Urinary bladder (tissue), 3 donors: ENCODE measurements at regions not wholly inside any gene's neighbourhood (a gene's known extent, or its start where the extent isn't known, plus 50 kb on each side); places are given as distances from the start of the nearest gene placed in this dataset.
"Not testable (repeated sequence)": the region's sequence is repeated elsewhere in the genome, so short reads cannot be mapped to it uniquely, and the experiment has no call there.

ENCODE experiments used
- DNase-seq: peaks from one replicate; pipeline ENCODE4 v3.0.0-alpha.2; 2015; ENCODE audit errors: extremely low spot score
- H3K27ac ChIP-seq: one replicate; pipeline ENCODE4 v1.5.1; 2013; ENCODE audit warnings: low read depth, mild to moderate bottlenecking, moderate library complexity
- H3K36me3 ChIP-seq: one replicate; pipeline ENCODE4 v1.6.1; 2013; ENCODE audit warnings: mild to moderate bottlenecking, moderate library complexity; ENCODE audit not compliant: insufficient read depth
- H3K4me1 ChIP-seq: one replicate; pipeline ENCODE4 v1.6.1; 2013; ENCODE audit warnings: mild to moderate bottlenecking, moderate library complexity; ENCODE audit not compliant: insufficient read depth
- H3K4me3 ChIP-seq: one replicate; pipeline ENCODE4 v1.5.1; 2013; ENCODE audit warnings: low read depth, low read length
- WGBS: extraction: QIAGEN DNeasy Blood & Tissue Kit; methylation state at CpG from one replicate; pipeline ENCODE4 v1.1.7; 2013; 5-methylcytosine and 5-hydroxymethylcytosine counted together
- donor health status: healthy with polysubstance abuse.
- donor health status: healthy.

GRCh38 chr14:56004323-56004722, 113.9 kb upstream of the PELI2 start:
- Histone ChIP-seq H3K36me3 (no peaks in the 10 kb centered on the region), H3K4me3 (no peak overlapping the region), H3K27ac (no peak overlapping the region), H3K4me1 (peaks cover 2% of the 10 kb centered on the region)
- DNase-seq = no peak
- 50% methylated on average over 3 of the region's 3 CpGs for WGBS

GRCh38 chr14:56004786-56005185, 113.4 kb upstream of the PELI2 start:
- DNase-seq = no peak
- Histone ChIP-seq H3K4me3 (peak overlapping the region; percentile 18), H3K27ac (peak overlapping the region; percentile 27), H3K36me3 (no peaks in the 10 kb centered on the region), H3K4me1 (peaks cover 2% of the 10 kb centered on the region)
- 11% methylated on average over 14 of the region's 14 CpGs for WGBS

DNA sequence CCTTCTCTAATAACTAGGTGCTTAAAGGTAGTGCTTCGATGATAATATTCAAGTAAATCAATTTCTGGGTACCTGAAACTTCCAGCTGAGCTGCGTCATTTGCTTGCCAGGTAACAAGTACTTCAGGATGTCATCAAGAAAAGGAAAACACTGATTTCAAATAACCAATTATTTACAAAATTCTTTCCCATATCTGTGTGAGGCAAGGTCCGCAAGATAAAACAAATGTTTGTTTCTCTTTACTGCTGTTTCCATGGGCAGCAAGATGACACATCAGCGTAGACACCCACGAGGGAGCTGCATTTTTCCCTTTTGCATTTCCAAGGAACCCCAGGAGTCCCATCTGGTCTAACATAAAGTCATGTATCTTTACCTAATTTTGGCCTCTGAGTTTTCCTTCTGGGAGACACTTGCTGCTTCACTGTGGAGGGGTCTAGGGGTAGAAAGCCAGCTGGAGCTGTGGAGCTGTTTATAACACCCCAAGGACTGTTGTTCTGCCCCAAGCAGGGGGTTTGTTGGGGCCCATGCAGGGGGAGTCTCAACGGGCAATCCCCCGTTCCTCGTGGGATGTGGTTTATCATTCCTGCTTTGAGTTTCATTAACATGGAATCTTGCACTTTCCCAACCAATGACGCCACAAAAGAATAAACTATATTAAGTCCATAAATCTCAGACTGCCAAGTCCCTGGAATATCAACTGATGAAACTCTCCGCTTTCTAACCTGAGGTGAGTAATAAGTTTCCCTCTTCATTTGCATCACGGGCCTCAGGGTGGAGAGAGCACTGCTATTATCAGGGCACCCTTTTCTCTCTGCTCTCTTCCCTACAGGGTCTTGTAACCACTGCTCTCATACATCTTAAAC, 112.8 kb upstream of the PELI2 start:
- DNase-seq = no peak
- WGBS = 30% methylated on average over 11 of the region's 11 CpGs
- Histone ChIP-seq H3K4me1 (peaks cover 2% of the 10 kb centered on the region), H3K36me3 (no peaks in the 10 kb centered on the region), H3K4me3 (peak overlapping the region; percentile 18), H3K27ac (peak overlapping the region; percentile 27)

- H3K4me1 ChIP-seq, DNase-seq, H3K36me3 ChIP-seq, H3K4me3 ChIP-seq, H3K27ac ChIP-seq: not testable (repeated sequence)
- WGBS = 83% methylated on average over 5 of the region's 5 CpGs
These were observed 110.7 kb upstream of the PELI2 start for GRCh38 chr14:56007491-56007890.

- no peak overlapping the region for H3K27ac ChIP-seq
- no peaks in the 10 kb centered on the region for H3K36me3 ChIP-seq
- peaks cover 2% of the 10 kb centered on the region for H3K4me1 ChIP-seq
- DNase-seq = no peak
- 80% methylated on average over 1 of the region's 1 CpG for WGBS
- H3K4me3 ChIP-seq = no peak overlapping the region
These were observed 110.1 kb upstream of the PELI2 start for GRCh38 chr14:56008150-56008549.

DNA sequence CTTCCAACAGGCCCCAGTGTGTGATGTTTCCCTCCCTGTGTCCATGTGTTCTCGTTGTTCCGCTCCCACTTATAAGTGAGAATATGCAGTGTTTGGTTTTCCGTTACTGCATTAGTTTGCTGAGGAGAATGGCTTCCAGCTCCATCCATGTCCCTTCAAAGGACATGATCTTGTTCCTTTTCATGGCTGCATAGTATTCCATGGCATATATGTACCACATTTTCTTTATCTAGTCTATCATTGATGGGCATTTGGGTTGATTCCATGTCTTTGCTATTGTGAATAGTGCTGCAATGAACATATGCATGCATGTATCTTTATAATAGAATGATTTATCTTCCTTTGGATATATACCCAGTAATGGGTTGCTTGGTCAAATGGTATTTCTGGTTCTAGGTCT, 109.5 kb upstream of the PELI2 start:
- not testable (repeated sequence) for H3K27ac ChIP-seq, H3K36me3 ChIP-seq, DNase-seq, H3K4me3 ChIP-seq, H3K4me1 ChIP-seq
- 82% methylated on average over 3 of the region's 3 CpGs for WGBS

GRCh38 chr14:56023661-56024081, 94.5 kb upstream of the PELI2 start:
- Histone ChIP-seq H3K36me3 (no peaks in the 10 kb centered on the region), H3K27ac (no peak overlapping the region), H3K4me1 (no peaks in the 10 kb centered on the region), H3K4me3 (no peak overlapping the region)
- no peak for DNase-seq
- 76% methylated on average over 2 of the region's 2 CpGs for WGBS

DNA sequence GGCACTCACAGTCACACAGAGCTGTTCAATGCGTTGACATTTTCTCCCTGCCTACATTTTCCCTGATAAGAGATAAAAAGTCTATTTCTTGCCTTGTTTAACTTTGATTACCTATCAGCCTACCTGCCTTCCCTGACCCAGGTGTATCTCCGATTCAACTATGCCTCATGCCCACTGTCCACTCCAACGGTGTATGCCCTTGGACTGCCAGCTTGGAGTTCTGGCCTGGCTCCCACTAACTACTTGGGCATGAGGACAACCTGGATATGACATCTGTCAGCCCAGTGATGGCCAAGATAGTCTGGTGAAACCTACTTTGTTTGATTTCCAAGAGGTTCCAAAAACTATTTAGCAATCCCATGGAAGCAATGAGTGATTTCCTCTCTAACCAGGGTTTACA, 93.0 kb upstream of the PELI2 start:
- WGBS = 79% methylated on average over 3 of the region's 3 CpGs

DNA sequence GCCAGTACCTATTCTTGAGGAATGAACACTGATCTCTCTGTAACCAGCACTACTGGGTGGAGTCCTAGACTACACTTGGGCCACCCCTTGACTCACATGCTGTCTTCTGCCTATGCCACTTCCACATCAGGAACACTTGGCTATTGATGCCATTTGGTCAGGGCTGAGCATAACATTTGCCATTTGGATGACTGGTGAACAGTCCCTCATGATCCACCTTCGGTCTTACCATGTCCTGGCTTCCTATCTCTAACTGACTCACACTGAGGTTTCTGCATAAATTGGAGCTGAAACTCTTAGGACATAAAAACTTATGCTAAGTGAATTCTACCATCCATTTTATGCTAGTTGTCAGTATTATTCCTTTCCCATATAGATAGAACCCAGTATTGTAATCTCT, 91.7 kb upstream of the PELI2 start:
- DNase-seq = no peak
- Histone ChIP-seq H3K27ac (no peak overlapping the region), H3K4me3 (no peak overlapping the region), H3K36me3 (no peaks in the 10 kb centered on the region), H3K4me1 (no peaks in the 10 kb centered on the region)
- WGBS = 89% methylated on average over 1 of the region's 1 CpG

More for the DNA sequence above, 93.0 kb upstream of the PELI2 start:
- Histone ChIP-seq H3K4me3 (no peak overlapping the region), H3K36me3 (no peaks in the 10 kb centered on the region), H3K27ac (no peak overlapping the region), H3K4me1 (no peaks in the 10 kb centered on the region)
- no peak for DNase-seq

GRCh38 chr14:56027421-56027820, 90.8 kb upstream of the PELI2 start:
- Histone ChIP-seq H3K27ac (no peak overlapping the region), H3K4me3 (no peak overlapping the region), H3K36me3 (no peaks in the 10 kb centered on the region), H3K4me1 (no peaks in the 10 kb centered on the region)
- DNase-seq = no peak
- WGBS = 91% methylated on average over 1 of the region's 1 CpG

DNA sequence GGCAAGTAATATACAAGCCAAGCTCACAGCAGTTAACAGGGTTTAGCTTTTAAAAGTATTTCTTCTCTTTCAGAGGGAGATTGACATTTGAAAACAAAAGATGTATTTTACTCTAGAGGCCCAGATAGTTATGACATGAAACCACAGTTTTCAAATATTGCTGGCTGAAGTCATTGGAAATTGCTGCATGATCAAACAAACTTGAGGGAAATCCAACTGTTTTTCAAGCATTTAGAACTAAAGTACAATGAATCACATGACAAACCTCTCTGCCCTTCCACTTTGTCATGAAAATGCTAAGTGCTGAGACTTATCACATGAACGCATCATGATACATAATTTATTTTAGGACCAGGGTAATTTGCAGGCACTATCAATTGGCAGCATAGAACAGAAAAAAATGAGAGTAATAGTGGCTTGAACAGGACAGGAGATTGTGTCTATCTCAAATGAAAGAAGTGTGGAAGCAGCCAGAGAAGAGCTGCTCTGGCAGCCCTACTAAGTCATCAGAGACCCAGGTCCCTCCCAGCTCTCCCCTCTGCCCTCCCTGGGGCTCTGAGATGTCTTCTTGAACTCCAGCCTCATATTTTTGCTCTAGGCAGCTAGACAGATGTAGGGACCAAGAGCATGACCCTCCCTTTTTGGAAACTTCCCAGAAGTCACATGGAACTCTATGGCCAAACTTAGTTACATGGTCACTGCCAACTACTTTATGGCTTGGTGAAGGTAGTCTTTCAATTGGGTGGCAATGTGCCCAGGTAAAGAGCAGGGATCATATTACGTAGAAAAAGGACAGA, 90.1 kb upstream of the PELI2 start:
- H3K36me3 ChIP-seq = no peaks in the 10 kb centered on the region
- H3K4me3 ChIP-seq = no peak overlapping the region
- H3K27ac ChIP-seq = no peak overlapping the region
- WGBS = 48% methylated on average over 2 of the region's 2 CpGs
- no peaks in the 10 kb centered on the region for H3K4me1 ChIP-seq
- no peak for DNase-seq

DNA sequence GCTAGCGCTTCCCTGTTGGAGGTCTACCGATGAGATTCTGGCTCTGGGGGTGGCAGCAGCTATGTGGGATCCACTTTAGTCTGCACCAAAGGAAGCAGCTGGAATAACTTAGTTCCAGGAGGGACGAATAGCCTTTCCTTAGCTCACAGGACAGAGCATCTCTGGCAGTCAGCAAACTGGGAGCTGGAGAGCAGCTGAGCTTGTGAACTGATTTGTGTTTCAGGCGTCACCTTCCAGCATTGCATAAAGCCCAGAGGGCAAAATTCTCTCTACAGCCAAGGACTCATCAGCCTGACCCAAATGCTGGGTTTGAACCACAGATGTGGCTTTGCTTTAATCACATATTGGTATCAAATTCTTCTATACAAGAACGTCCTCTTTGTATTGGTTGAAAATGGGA, 81.9 kb upstream of the PELI2 start:
- no peak overlapping the region for H3K27ac ChIP-seq
- WGBS = 73% methylated on average over 5 of the region's 5 CpGs
- no peaks in the 10 kb centered on the region for H3K4me1 ChIP-seq
- no peaks in the 10 kb centered on the region for H3K36me3 ChIP-seq
- DNase-seq = no peak
- H3K4me3 ChIP-seq = no peak overlapping the region

- H3K4me3 ChIP-seq = no peak overlapping the region
- no peaks in the 10 kb centered on the region for H3K36me3 ChIP-seq
- no peaks in the 10 kb centered on the region for H3K4me1 ChIP-seq
- no peak overlapping the region for H3K27ac ChIP-seq
- DNase-seq = no peak
- whole genome bisulfite sequencing = 32% methylated on average over 2 of the region's 2 CpGs
These were observed 78.1 kb upstream of the PELI2 start for GRCh38 chr14:56040121-56040520.

DNA sequence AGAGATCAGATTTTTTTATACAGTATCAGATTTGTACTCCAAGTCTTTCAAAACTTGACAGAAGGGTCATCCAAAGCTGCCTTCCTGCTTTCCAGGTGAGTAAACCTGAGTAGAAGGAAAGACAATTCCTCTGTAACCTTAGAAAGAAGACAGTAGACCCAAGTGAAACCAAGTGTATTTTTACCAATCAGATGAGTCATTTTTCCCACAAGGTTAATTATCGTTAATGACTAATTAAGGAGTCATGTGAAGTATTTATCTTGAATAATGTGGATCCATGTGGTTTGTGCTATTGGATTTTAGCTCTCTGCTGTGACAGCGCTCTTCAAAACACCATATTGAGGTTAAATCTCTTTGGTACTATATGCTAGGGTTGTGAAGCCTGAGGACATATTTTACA, 74.0 kb upstream of the PELI2 start:
- no peak for DNase-seq
- Histone ChIP-seq H3K4me1 (no peaks in the 10 kb centered on the region), H3K27ac (no peak overlapping the region), H3K36me3 (no peaks in the 10 kb centered on the region), H3K4me3 (no peak overlapping the region)
- WGBS = 91% methylated on average over 2 of the region's 2 CpGs
